CD14-positive monocyte (primary cell): ENCODE measurements at regions not wholly inside any gene's neighbourhood (a gene's known extent, or its start where the extent isn't known, plus 50 kb on each side); places are given as distances from the start of the nearest gene placed in this dataset.

Source experiments
- DNase-seq, 3 donors: peaks; one replicate each; pipeline ENCODE4 v3.0.0-alpha.2; 2011 to 2022
- H2AFZ ChIP-seq: 2 replicates; pipeline ENCODE4 v1.6.0; 2012; ENCODE audit warnings: mild to moderate bottlenecking, low read depth, low read length, inconsistent platforms; ENCODE audit not compliant: insufficient read depth, poor library complexity, severe bottlenecking
- H3K27ac ChIP-seq, 2 donors: 1 replicate in 1 of 2; 2 replicates in 1 of 2; pipeline ENCODE4 v1.5.1; 2012 to 2013; ENCODE audit warnings: low read length in 2 of 2, control low read depth in 1 of 2, inconsistent platforms in 1 of 2, low read depth in 1 of 2, mild to moderate bottlenecking in 1 of 2
- H3K27me3 ChIP-seq, 2 donors: one replicate each; pipeline versions ENCODE4 v1.6.0 to v1.6.1; 2011 to 2013; ENCODE audit warnings: low read length in 2 of 2; ENCODE audit not compliant: control insufficient read depth in 2 of 2, insufficient read depth in 2 of 2
- H3K36me3 ChIP-seq, 2 donors: replicated peaks in 1 of 2; 1 replicate in 1 of 2; 2 replicates in 1 of 2; pipeline versions ENCODE4 v1.5.1 to v1.6.1; 2012 to 2013; ENCODE audit warnings: low read length in 2 of 2, control low read depth in 1 of 2, inconsistent platforms in 1 of 2, mild to moderate bottlenecking in 1 of 2; ENCODE audit not compliant: insufficient read depth in 2 of 2, control insufficient read depth in 1 of 2
- H3K4me1 ChIP-seq, 2 donors: 1 replicate in 1 of 2; 2 replicates in 1 of 2; pipeline versions ENCODE4 v1.5.1 to v1.6.1; 2012 to 2013; ENCODE audit warnings: low read length in 2 of 2, control low read depth in 1 of 2, inconsistent platforms in 1 of 2, mild to moderate bottlenecking in 1 of 2, moderate library complexity in 1 of 2; ENCODE audit not compliant: insufficient read depth in 2 of 2, control insufficient read depth in 1 of 2
- H3K4me2 ChIP-seq: replicated peaks from 2 replicates; pipeline ENCODE3; 2012; ENCODE audit warnings: low read length, moderate library complexity, mild to moderate bottlenecking; ENCODE audit not compliant: poor library complexity, severe bottlenecking; ENCODE audit errors: extremely low read depth
- H3K4me3 ChIP-seq, 3 experiments: fragments of 200-600 bp in 1 of 3; sonication (generic) in 1 of 3; replicated peaks in 1 of 3; 1 replicate in 2 of 3; 2 replicates in 1 of 3; pipeline ENCODE4 v1.5.1; 2011 to 2013; ENCODE audit warnings: low read length in 3 of 3, mild to moderate bottlenecking in 3 of 3, control low read depth in 2 of 3, low read depth in 2 of 3, inconsistent platforms in 1 of 3, moderate library complexity in 1 of 3
- H3K79me2 ChIP-seq: 2 replicates; pipeline ENCODE4 v1.6.0; 2012; ENCODE audit warnings: mild to moderate bottlenecking, control low read depth, inconsistent platforms, low read length, moderate library complexity; ENCODE audit not compliant: insufficient read depth
- H3K9ac ChIP-seq: 2 replicates; pipeline ENCODE4 v1.6.0; 2017; ENCODE audit warnings: low read length, mild to moderate bottlenecking; ENCODE audit not compliant: insufficient read depth, poor library complexity, severe bottlenecking
- H3K9me3 ChIP-seq, 2 donors: replicated peaks in 1 of 2; 1 replicate in 1 of 2; 2 replicates in 1 of 2; pipeline versions ENCODE4 v1.5.1 to v1.6.1; 2012 to 2013; ENCODE audit warnings: low read length in 2 of 2, control low read depth in 1 of 2; ENCODE audit not compliant: control insufficient read depth in 1 of 2, insufficient read depth in 1 of 2
- H4K20me1 ChIP-seq: 2 replicates; pipeline ENCODE4 v1.6.0; 2012; ENCODE audit warnings: mild to moderate bottlenecking, low read length, control low read depth, moderate library complexity; ENCODE audit not compliant: insufficient read depth
- H3K27ac Mint-ChIP-seq, 7 donors: one replicate each; pipeline ENCODE4 v1.8.0; 2020; ENCODE audit warnings: mild to moderate bottlenecking in 7 of 7, mixed read lengths in 7 of 7, moderate library complexity in 6 of 7, inconsistent platforms in 2 of 7
- H3K27me3 Mint-ChIP-seq, 3 donors: one replicate each; pipeline ENCODE4 v1.8.0; 2021 to 2022; ENCODE audit warnings: low read depth in 3 of 3, mild to moderate bottlenecking in 3 of 3, mixed read lengths in 3 of 3, moderate library complexity in 3 of 3, inconsistent platforms in 1 of 3
- H3K36me3 Mint-ChIP-seq, 2 donors: one replicate each; pipeline ENCODE4 v1.8.0; 2020; ENCODE audit warnings: mixed read lengths in 2 of 2, inconsistent platforms in 1 of 2, mild to moderate bottlenecking in 1 of 2
- H3K4me1 Mint-ChIP-seq: one replicate; pipeline ENCODE4 v1.8.0; 2020; ENCODE audit warnings: mild to moderate bottlenecking, mixed read lengths
- H3K4me3 Mint-ChIP-seq, 2 donors: one replicate each; pipeline ENCODE4 v1.8.0; 2020; ENCODE audit warnings: mild to moderate bottlenecking in 2 of 2, mixed read lengths in 2 of 2, moderate library complexity in 1 of 2
- H3K9me3 Mint-ChIP-seq, 7 donors: one replicate each; pipeline ENCODE4 v1.8.0; 2020 to 2022; ENCODE audit warnings: mixed read lengths in 7 of 7, mild to moderate bottlenecking in 6 of 7, moderate library complexity in 6 of 7, inconsistent platforms in 2 of 7
- CTCF ChIP-seq: fragments of 200-600 bp; IDR thresholded peaks from one replicate; pipeline ENCODE4 v1.8.0; 2022; ENCODE audit warnings: antibody characterized with exemption, mild to moderate bottlenecking
- WGBS: methylation state at CpG from one replicate; pipeline ENCODE4 v1.1.5; 2013; ENCODE audit warnings: missing lambda C conversion rate; ENCODE audit not compliant: insufficient coverage; 5-methylcytosine and 5-hydroxymethylcytosine counted together
- intact Hi-C, 2 donors: fragments of 100-400 bp; cut with micrococcal nuclease; formaldehyde crosslinking; loops; one replicate each; pipeline versions ENCODE4 v1.15.0 to v1.15.1; 2023

GRCh38 chr15:62771234-62771633 is 271.3 kb upstream of the TPM1 start:
- H3K9ac ChIP-seq = no peak overlapping the region
- no peak overlapping the region for H3K27ac ChIP-seq
- no peak overlapping the region for H3K4me2 ChIP-seq
- Mint-ChIP-seq H3K4me3 (no peak overlapping the region), H3K27ac (no peak overlapping the region), H3K36me3 (no peaks in the 10 kb centered on the region), H3K4me1 (no peaks in the 10 kb centered on the region), H3K9me3 (no peaks in the 10 kb centered on the region), H3K27me3 (peaks cover 0 to 4% (median 2%) of the 10 kb centered on the region in 3 donors)
- no peak for DNase-seq
- H3K36me3 ChIP-seq = no peaks in the 10 kb centered on the region
- H3K27me3 ChIP-seq = no peaks in the 10 kb centered on the region
- 94% methylated on average over 2 of the region's 2 CpGs for WGBS
- H3K9me3 ChIP-seq = no peaks in the 10 kb centered on the region
- intact Hi-C loops = loop anchor here in 1 of 2 donors (5.0 kb wide), 1 partner anchor 51 kb away; no protein-coding TSS in a partner anchor
- no peaks in the 10 kb centered on the region for H4K20me1 ChIP-seq
- no peaks in the 10 kb centered on the region for H3K79me2 ChIP-seq
- no peak overlapping the region for H2AFZ ChIP-seq
- no peak overlapping the region for H3K4me3 ChIP-seq
- TF ChIP-seq CTCF = no peak
- H3K4me1 ChIP-seq = no peaks in the 10 kb centered on the region

- Histone ChIP-seq H4K20me1 (no peaks in the 10 kb centered on the region), H3K79me2 (no peaks in the 10 kb centered on the region), H3K4me3 (no peak overlapping the region), H3K4me2 (no peak overlapping the region), H3K9me3 (no peaks in the 10 kb centered on the region), H3K27ac (no peak overlapping the region), H3K9ac (no peak overlapping the region), H2AFZ (no peak overlapping the region), H3K36me3 (no peaks in the 10 kb centered on the region), H3K4me1 (peaks cover 3 to 4% of the 10 kb centered on the region in 2 donors), H3K27me3 (no peaks in the 10 kb centered on the region)
- peaks cover 0 to 4% (median 2%) of the 10 kb centered on the region in 3 donors for H3K27me3 Mint-ChIP-seq
- H3K4me1 Mint-ChIP-seq = peaks cover 2% of the 10 kb centered on the region
- 94% methylated on average over 7 of the region's 12 CpGs for WGBS
- no peak for DNase-seq
- H3K9me3 Mint-ChIP-seq = peaks cover 0 to 2% (median 0%) of the 10 kb centered on the region in 7 donors
- H3K36me3 Mint-ChIP-seq = no peaks in the 10 kb centered on the region
- H3K4me3 Mint-ChIP-seq = no peak overlapping the region
- intact Hi-C loops = loop anchor here in 1 of 2 donors (5.0 kb wide), 1 partner anchor 49 kb away; no protein-coding TSS in a partner anchor
- no peak for TF ChIP-seq CTCF
- no peak overlapping the region for H3K27ac Mint-ChIP-seq
These were observed 269.0 kb upstream of the TPM1 start for GRCh38 chr15:62773369-62774165.
